ENCODE measurements at regions not wholly inside any gene's neighbourhood (a gene's known extent, or its start where the extent isn't known, plus 50 kb on each side); places are given as distances from the start of the nearest gene placed in this dataset.

GRCh38 chr7:26443006-26443405 is 151.3 kb downstream of the SNX10 start:
- CTCF ChIA-PET (ENCODE audit: low intra/inter-chr PET ratio), result no interaction called here
- BruUV-seq (replicated peaks), result no TSS peak
- in situ Hi-C loops (cut with MboI), result no loop called here
- Histone ChIP-seq H3K9ac (ENCODE audit: insufficient read depth in 1 of 2, low read depth in 2 of 2, low read length in 2 of 2) (no peak overlapping the region), H3K4me1 (replicated peaks in 1 of 2; ENCODE audit: control insufficient read depth in 2 of 2, insufficient read depth in 2 of 2, low read length in 2 of 2) (peaks cover 0 to 11% of the 10 kb centered on the region in 2 experiments; a peak in 2 of 5 replicates), H3K27ac (ENCODE audit: extremely low read depth, low read depth, low read length) (no peak overlapping the region), H3K4me2 (ENCODE audit: insufficient read depth, low read length) (no peak overlapping the region; the same call in 1 of the 2 replicates), H3K79me2 (ENCODE audit: control insufficient read depth, insufficient read depth, low read length) (no peaks in the 10 kb centered on the region), H3K27me3 (ENCODE audit: control insufficient read depth in 2 of 2, insufficient read depth in 2 of 2, low read length in 2 of 2) (peaks cover 3 to 5% of the 10 kb centered on the region in 2 experiments; a peak in 2 of 5 replicates), H4K20me1 (replicated peaks; ENCODE audit: control insufficient read depth, insufficient read depth, low read length) (no peaks in the 10 kb centered on the region), H3K9me3 (replicated peaks; ENCODE audit: control insufficient read depth, insufficient read depth, low read depth, low read length) (no peaks in the 10 kb centered on the region), H2AFZ (ENCODE audit: low read depth, low read length) (peak overlapping the region; percentile 68), H3K4me3 (no peak overlapping the region), H3K9me1 (ENCODE audit: control insufficient read depth, insufficient read depth, low read length) (no peaks in the 10 kb centered on the region), H3K36me3 (ENCODE audit: control insufficient read depth, insufficient read depth, low read length) (no peaks in the 10 kb centered on the region)
- DNase-seq (ENCODE audit: extremely low read depth in 1 of 4, low spot score in 3 of 4) (peak in 3 of 4 experiments; percentile 24 to 40 (median 30)), ATAC-seq (peak; percentile 69), FAIRE-seq (no peak)
- POLR2A ChIA-PET, result interaction anchor here (0.6 kb wide), 1 partner anchor 158 kb away, joined by 3 read pairs; no protein-coding TSS in a partner anchor
- intact Hi-C loops (cut with micrococcal nuclease), result no loop called here
- 37% methylated on average over 4 of the region's 4 CpGs for WGBS (ENCODE audit: insufficient coverage, low coverage, missing lambda C conversion rate)
- TF ChIP-seq NR2C1 (IDR thresholded peaks at IDR 0.05) (no peak), NR2C1 (tag; IDR thresholded peaks at IDR 0.05) (no peak), USF1 (CRISPR knock-in tag; IDR thresholded peaks at IDR 0.05) (peak; percentile 79), E2F6 (IDR thresholded peaks at IDR 0.05; ENCODE audit: borderline replicate concordance in 1 of 2, extremely low read depth in 1 of 2, insufficient read depth in 1 of 2, insufficient read length in 1 of 2, low read depth in 1 of 2, low read length in 1 of 2, poor library complexity in 1 of 2, severe bottlenecking in 1 of 2) (peak in 1 of 2 experiments; percentile 45), KLF1 (tag; IDR thresholded peaks at IDR 0.05) (no peak), ZNF239 (CRISPR knock-in tag; IDR thresholded peaks at IDR 0.05) (no peak), ZNF347 (CRISPR knock-in tag; IDR thresholded peaks at IDR 0.05; ENCODE audit: low read depth) (no peak), TAL1 (IDR thresholded peaks at IDR 0.05) (no peak), RAD51 (IDR thresholded peaks at IDR 0.05; ENCODE audit: borderline replicate concordance, low read depth) (peak; percentile 53; the same call in 1 of the 2 replicates), CTCFL (IDR thresholded peaks at IDR 0.05; ENCODE audit: borderline replicate concordance, insufficient read depth, low read depth, low read length, poor library complexity, severe bottlenecking) (no peak), L3MBTL2 (IDR thresholded peaks at IDR 0.05) (peak; percentile 70), ZNF143 (CRISPR knock-in tag; IDR thresholded peaks at IDR 0.05) (peak; percentile 47; the same call in 1 of the 2 replicates), PURB (CRISPR knock-in tag; IDR thresholded peaks at IDR 0.05; ENCODE audit: low read depth) (no peak), VEZF1 (CRISPR knock-in tag; IDR thresholded peaks at IDR 0.05) (no peak), USF2 (CRISPR knock-in tag; IDR thresholded peaks at IDR 0.05) (peak; percentile 83), NFYB (IDR thresholded peaks at IDR 0.05; ENCODE audit: extremely low read depth, insufficient read length) (peak; percentile 71)

Data from K562 (cell line).